GM23338 (cell line): ENCODE measurements at regions not wholly inside any gene's neighbourhood (a gene's known extent, or its start where the extent isn't known, plus 50 kb on each side); places are given as distances from the start of the nearest gene placed in this dataset.

Experiments used
- CTCF ChIP-seq, 2 experiments: fragments of 200-600 bp in 1 of 2; sonication (generic) in 1 of 2; conservative IDR thresholded peaks; 2 replicates each; pipeline versions ENCODE4 v1.5.1 to v1.6.1; 2016 to 2017; ENCODE audit warnings: antibody characterized with exemption in 2 of 2, low read depth in 2 of 2, mild to moderate bottlenecking in 2 of 2, moderate library complexity in 1 of 2
- EZH2 ChIP-seq: fragments of 200-600 bp; sonication (generic); IDR thresholded peaks from one replicate; pipeline ENCODE4 v1.8.0; 2017; ENCODE audit warnings: antibody characterized with exemption, mild to moderate bottlenecking, low read depth; ENCODE audit not compliant: unreplicated experiment
- POLR2AphosphoS5 ChIP-seq: IDR thresholded peaks from 2 replicates; pipeline ENCODE4 v1.6.1; 2016; ENCODE audit warnings: antibody characterized with exemption, low read depth

GRCh38 chr2:228369400-228370031, 188.0 kb upstream of the SPHKAP start:
- TF ChIP-seq CTCF (conservative IDR thresholded peaks at IDR 0.05; ENCODE audit: low read depth in 2 of 2) (no peak), POLR2AphosphoS5 (no peak), EZH2 (no peak)
